ENCODE measurements at regions not wholly inside any gene's neighbourhood (a gene's known extent, or its start where the extent isn't known, plus 50 kb on each side); places are given as distances from the start of the nearest gene placed in this dataset.
"Not testable (repeated sequence)": the region's sequence is repeated elsewhere in the genome, so short reads cannot be mapped to it uniquely, and the experiment has no call there.

- DNase-seq (ENCODE audit: low read depth in 3 of 3, low spot score in 2 of 3) = no peak
Observed at GRCh38 chr6:165768961-165769360, 105.9 kb upstream of the PDE10A start.

GRCh38 chr6:165767228-165767627 lies 104.2 kb upstream of the PDE10A start:
- DNase-seq (ENCODE audit: low read depth in 3 of 3, low spot score in 2 of 3) = no peak

- no peak for DNase-seq (ENCODE audit: low read depth in 3 of 3, low spot score in 2 of 3)
Observed at GRCh38 chr6:165766457-165766856, 103.4 kb upstream of the PDE10A start.

GRCh38 chr6:165766026-165766425 lies 103.0 kb upstream of the PDE10A start:
- DNase-seq (ENCODE audit: low read depth in 3 of 3, low spot score in 2 of 3) = no peak

GRCh38 chr6:165765256-165765655 lies 102.2 kb upstream of the PDE10A start:
- DNase-seq (ENCODE audit: low read depth in 3 of 3, low spot score in 2 of 3) = not testable (repeated sequence)

GRCh38 chr6:165762876-165763275 lies 99.8 kb upstream of the PDE10A start:
- DNase-seq (ENCODE audit: low read depth in 3 of 3, low spot score in 2 of 3) = no peak

- no peak for DNase-seq (ENCODE audit: low read depth in 3 of 3, low spot score in 2 of 3)
Observed at GRCh38 chr6:165762125-165762524, 99.1 kb upstream of the PDE10A start.

GRCh38 chr6:165760803-165761185 lies 97.8 kb upstream of the PDE10A start:
- no peak for DNase-seq (ENCODE audit: low read depth in 3 of 3, low spot score in 2 of 3)

- no peak for DNase-seq (ENCODE audit: low read depth in 3 of 3, low spot score in 2 of 3)
Observed at GRCh38 chr6:165760126-165760802, 97.2 kb upstream of the PDE10A start.

GRCh38 chr6:165758441-165758840 lies 95.4 kb upstream of the PDE10A start:
- no peak for DNase-seq (ENCODE audit: low read depth in 3 of 3, low spot score in 2 of 3)

GRCh38 chr6:165755583-165755982 lies 92.5 kb upstream of the PDE10A start:
- DNase-seq (ENCODE audit: low read depth in 3 of 3, low spot score in 2 of 3) = no peak

GRCh38 chr6:165753506-165753905 lies 90.5 kb upstream of the PDE10A start:
- DNase-seq (ENCODE audit: low read depth in 3 of 3, low spot score in 2 of 3) = no peak

GRCh38 chr6:165752451-165752850 lies 89.4 kb upstream of the PDE10A start:
- no peak for DNase-seq (ENCODE audit: low read depth in 3 of 3, low spot score in 2 of 3)

GRCh38 chr6:165751486-165751885 lies 88.4 kb upstream of the PDE10A start:
- no peak for DNase-seq (ENCODE audit: low read depth in 3 of 3, low spot score in 2 of 3)

- no peak for DNase-seq (ENCODE audit: low read depth in 3 of 3, low spot score in 2 of 3)
Observed at GRCh38 chr6:165749163-165749562, 86.1 kb upstream of the PDE10A start.

- DNase-seq (ENCODE audit: low read depth in 3 of 3, low spot score in 2 of 3) = no peak
Observed at GRCh38 chr6:165748390-165748789, 85.3 kb upstream of the PDE10A start.

- no peak for DNase-seq (ENCODE audit: low read depth in 3 of 3, low spot score in 2 of 3)
Observed at GRCh38 chr6:165747963-165748362, 84.9 kb upstream of the PDE10A start.

- DNase-seq (ENCODE audit: low read depth in 3 of 3, low spot score in 2 of 3) = no peak
Observed at GRCh38 chr6:165746331-165746730, 83.3 kb upstream of the PDE10A start.

GRCh38 chr6:165745492-165745891 lies 82.5 kb upstream of the PDE10A start:
- no peak for DNase-seq (ENCODE audit: low read depth in 3 of 3, low spot score in 2 of 3)

GRCh38 chr6:165744555-165745228 lies 81.7 kb upstream of the PDE10A start:
- DNase-seq (ENCODE audit: low read depth in 3 of 3, low spot score in 2 of 3) = no peak

- no peak for DNase-seq (ENCODE audit: low read depth in 3 of 3, low spot score in 2 of 3)
Observed at GRCh38 chr6:165743366-165743898, 80.4 kb upstream of the PDE10A start.

- no peak for DNase-seq (ENCODE audit: low read depth in 3 of 3, low spot score in 2 of 3)
Observed at GRCh38 chr6:165742047-165742446, 79.0 kb upstream of the PDE10A start.
